ENCODE measurements at regions not wholly inside any gene's neighbourhood (a gene's known extent, or its start where the extent isn't known, plus 50 kb on each side); places are given as distances from the start of the nearest gene placed in this dataset.

DNA sequence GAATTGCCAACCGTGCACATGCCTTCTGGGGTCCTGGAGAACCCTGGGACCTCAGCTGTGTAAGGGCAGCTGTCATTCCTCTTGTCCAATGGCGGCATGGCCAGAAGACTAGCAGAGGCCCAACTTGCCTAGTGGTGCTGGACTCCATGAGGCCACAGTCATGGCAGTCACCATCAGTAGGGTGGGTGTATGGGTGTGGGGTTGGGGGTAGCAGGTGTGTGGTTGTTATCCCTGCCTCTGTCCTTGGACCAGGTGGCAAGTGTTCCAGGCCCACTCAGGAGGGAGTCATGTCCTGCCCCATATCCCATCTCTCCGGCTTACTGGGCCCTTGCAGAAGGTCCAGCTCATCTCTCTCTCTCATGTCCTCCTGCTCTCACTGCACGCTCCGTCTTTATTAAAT, 1596.2 kb downstream of the MRPL39 start:
- no peaks in the 10 kb centered on the region for H3K4me1 Mint-ChIP-seq (ENCODE audit: low read depth)
- H3K27me3 Mint-ChIP-seq (ENCODE audit: low read depth) = no peaks in the 10 kb centered on the region
- intact Hi-C loops (cut with micrococcal nuclease) = no loop called here
- H3K36me3 Mint-ChIP-seq (ENCODE audit: low read depth) = no peaks in the 10 kb centered on the region
- no peak for DNase-seq (ENCODE audit: low spot score)
- peaks cover 3% of the 10 kb centered on the region for H3K9me3 Mint-ChIP-seq
- H3K27ac Mint-ChIP-seq = no peak overlapping the region
- no peak overlapping the region for H3K4me3 Mint-ChIP-seq (ENCODE audit: low read depth)

DNA sequence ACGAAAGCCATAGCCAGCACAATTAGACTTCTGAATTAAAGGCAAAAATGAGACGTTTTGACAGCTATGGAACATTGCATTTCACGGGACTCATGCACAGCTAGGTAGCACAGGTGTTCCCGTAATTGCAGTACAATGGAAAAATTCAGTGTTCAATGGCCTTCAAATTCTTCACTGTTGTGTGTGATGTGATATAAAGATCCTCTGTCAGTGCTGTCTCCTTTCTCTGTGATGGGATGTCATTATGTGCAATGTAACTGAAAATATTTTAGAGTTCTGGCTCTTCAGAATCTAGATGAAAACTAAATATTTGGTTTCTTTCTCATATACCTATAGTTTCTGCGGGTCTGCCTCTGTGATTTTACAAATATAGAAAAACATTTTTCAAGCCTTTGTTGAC, 1599.7 kb downstream of the MRPL39 start:
- peaks cover 3% of the 10 kb centered on the region for H3K9me3 Mint-ChIP-seq
- no peak for DNase-seq (ENCODE audit: low spot score)
- H3K36me3 Mint-ChIP-seq (ENCODE audit: low read depth) = no peaks in the 10 kb centered on the region
- no peak overlapping the region for H3K27ac Mint-ChIP-seq
- no peak overlapping the region for H3K4me3 Mint-ChIP-seq (ENCODE audit: low read depth)
- H3K4me1 Mint-ChIP-seq (ENCODE audit: low read depth) = no peaks in the 10 kb centered on the region
- intact Hi-C loops (cut with micrococcal nuclease) = no loop called here
- H3K27me3 Mint-ChIP-seq (ENCODE audit: low read depth) = no peaks in the 10 kb centered on the region

DNA sequence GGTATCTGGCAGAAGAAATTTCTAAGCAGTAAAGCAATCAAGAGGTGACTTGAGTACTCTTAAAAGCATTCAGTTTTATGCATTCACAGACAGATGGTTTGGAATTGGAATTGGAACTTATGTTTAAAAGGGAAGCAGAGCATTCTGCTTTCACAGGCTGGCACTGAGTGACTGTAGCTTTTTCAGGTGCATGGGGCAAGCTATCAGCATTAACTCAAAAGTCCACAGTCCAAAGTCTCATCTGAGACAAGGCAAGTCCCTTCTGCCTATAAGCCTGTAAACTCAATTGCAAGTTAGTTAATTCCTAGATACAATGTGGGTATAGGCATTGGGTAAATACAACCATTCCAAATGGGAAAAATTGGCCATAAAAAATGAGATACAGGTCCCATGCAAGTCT, 1620.3 kb downstream of the MRPL39 start:
- Mint-ChIP-seq H3K36me3 (ENCODE audit: low read depth) (no peaks in the 10 kb centered on the region), H3K27ac (no peak overlapping the region), H3K9me3 (peaks cover 16% of the 10 kb centered on the region), H3K27me3 (ENCODE audit: low read depth) (peaks cover 1% of the 10 kb centered on the region), H3K4me3 (ENCODE audit: low read depth) (no peak overlapping the region), H3K4me1 (ENCODE audit: low read depth) (no peaks in the 10 kb centered on the region)
- intact Hi-C loops (cut with micrococcal nuclease) = no loop called here
- DNase-seq (ENCODE audit: low spot score) = no peak

DNA sequence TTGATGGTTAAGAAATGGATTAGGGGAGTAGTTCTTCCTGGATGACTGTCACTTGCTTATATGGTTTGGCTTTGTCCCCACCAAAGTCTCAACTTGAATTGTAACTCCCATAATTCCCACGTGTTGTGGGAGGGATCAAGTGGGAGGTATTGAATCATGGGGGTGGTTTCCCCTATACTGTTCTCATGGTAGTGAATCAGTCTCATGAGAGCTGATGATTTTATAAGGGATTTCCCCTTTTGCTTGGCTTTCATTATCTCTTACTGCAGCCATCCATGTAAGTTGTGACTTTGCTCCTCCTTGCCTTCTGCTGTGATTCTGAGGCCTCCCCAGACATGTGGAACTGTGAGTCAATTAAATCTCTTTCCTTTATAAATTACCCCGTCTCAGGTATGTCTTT, 1621.1 kb downstream of the MRPL39 start:
- no peaks in the 10 kb centered on the region for H3K36me3 Mint-ChIP-seq (ENCODE audit: low read depth)
- no peak overlapping the region for H3K4me3 Mint-ChIP-seq (ENCODE audit: low read depth)
- no peaks in the 10 kb centered on the region for H3K4me1 Mint-ChIP-seq (ENCODE audit: low read depth)
- intact Hi-C loops (cut with micrococcal nuclease) = no loop called here
- peaks cover 16% of the 10 kb centered on the region for H3K9me3 Mint-ChIP-seq
- DNase-seq (ENCODE audit: low spot score) = no peak
- no peaks in the 10 kb centered on the region for H3K27me3 Mint-ChIP-seq (ENCODE audit: low read depth)
- no peak overlapping the region for H3K27ac Mint-ChIP-seq

DNA sequence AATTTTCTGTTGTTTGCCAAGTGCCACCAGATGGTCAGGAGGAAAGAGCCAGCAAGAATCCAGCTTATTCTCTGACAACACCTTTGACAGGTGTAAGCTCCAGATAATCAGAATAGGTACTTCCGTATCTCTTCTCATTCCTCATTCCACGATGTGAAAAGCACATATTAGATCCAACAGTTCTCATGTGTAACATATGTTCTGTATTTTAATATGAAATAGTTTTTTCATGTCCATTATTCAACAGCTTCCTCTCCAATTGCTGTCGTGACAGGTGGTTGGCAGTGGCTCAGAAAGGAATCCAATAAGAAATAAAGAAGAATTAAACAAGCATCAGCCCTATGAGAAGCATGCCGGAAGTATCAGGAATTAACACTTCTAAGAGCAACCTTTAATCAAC, 1624.7 kb downstream of the MRPL39 start:
- no peak overlapping the region for H3K27ac Mint-ChIP-seq
- no peak overlapping the region for H3K4me3 Mint-ChIP-seq (ENCODE audit: low read depth)
- no peaks in the 10 kb centered on the region for H3K27me3 Mint-ChIP-seq (ENCODE audit: low read depth)
- H3K9me3 Mint-ChIP-seq = peaks cover 12% of the 10 kb centered on the region
- no peaks in the 10 kb centered on the region for H3K4me1 Mint-ChIP-seq (ENCODE audit: low read depth)
- DNase-seq (ENCODE audit: low spot score) = no peak
- no peaks in the 10 kb centered on the region for H3K36me3 Mint-ChIP-seq (ENCODE audit: low read depth)
- intact Hi-C loops (cut with micrococcal nuclease) = no loop called here

DNA sequence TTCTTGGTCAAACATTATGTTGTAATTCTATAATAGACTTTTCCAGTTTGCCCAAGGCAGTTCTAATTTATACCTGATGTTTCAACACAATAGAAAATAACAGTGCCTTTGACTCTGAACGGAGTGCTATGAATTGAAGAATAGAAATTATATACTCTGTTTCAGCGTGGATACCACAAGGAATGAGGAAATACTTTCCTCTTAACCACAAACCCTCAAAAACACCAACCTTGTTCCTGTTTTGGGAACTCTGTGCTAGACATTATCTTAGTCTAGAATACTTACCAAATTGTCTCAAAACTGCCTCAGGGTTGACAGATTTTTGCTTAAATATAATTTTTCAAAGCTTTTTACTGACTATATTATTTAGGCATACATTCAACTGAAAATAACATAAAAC, 1629.3 kb downstream of the MRPL39 start:
- intact Hi-C loops (cut with micrococcal nuclease) = no loop called here
- no peak overlapping the region for H3K4me3 Mint-ChIP-seq (ENCODE audit: low read depth)
- DNase-seq (ENCODE audit: low spot score) = no peak
- H3K27ac Mint-ChIP-seq = no peak overlapping the region
- peaks cover 3% of the 10 kb centered on the region for H3K4me1 Mint-ChIP-seq (ENCODE audit: low read depth)
- peaks cover 11% of the 10 kb centered on the region for H3K27me3 Mint-ChIP-seq (ENCODE audit: low read depth)
- no peaks in the 10 kb centered on the region for H3K9me3 Mint-ChIP-seq
- no peaks in the 10 kb centered on the region for H3K36me3 Mint-ChIP-seq (ENCODE audit: low read depth)

DNA sequence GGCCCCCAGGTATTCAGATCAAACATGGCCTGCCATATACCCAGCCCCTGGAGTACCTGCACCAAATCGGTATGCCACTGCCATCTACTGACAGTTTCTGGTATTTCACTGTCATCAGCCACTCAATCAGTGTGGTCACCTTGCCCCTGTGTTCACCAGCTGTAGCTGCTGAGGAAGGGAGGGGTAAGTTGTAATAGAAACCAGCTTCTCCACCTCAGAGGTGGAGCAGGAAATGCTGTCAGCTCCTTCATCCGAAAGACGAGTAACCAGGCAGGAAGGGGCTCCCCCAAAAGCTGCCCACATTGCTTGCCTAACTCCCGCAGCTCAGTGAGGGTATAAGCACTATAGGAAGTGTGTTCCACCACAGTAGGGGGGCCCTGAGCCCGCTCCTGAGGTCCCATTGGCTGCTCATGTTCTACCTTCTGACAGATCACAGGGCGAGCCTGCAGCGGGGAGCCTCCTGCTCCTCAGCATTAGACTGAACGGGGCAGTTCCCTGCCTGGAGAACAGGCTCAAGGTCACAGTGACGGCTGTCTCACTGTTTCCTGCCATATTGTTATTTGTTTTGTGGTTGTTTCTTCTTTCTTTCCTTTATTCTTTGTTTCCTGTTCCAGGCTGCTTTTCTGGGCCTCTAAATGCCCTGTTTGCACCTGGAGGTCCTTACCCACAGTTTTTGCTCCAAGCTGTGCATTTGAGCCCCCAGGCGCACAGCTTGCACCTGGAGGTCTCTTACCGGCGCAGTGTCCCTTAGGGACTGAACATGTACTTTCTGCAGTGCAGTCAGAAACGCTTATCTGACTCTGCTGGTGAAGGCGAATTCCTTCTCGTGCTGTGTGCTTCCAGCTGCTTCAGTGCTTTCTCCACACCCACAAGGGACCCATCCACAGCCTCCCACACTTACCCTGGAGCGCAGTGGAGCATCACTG, 1638.3 kb downstream of the MRPL39 start:
- Mint-ChIP-seq H3K36me3 (ENCODE audit: low read depth) (no peaks in the 10 kb centered on the region), H3K4me1 (ENCODE audit: low read depth) (peaks cover 16% of the 10 kb centered on the region), H3K4me3 (ENCODE audit: low read depth) (peak overlapping the region; percentile 38), H3K27ac (peak overlapping the region; percentile 67), H3K9me3 (no peaks in the 10 kb centered on the region), H3K27me3 (ENCODE audit: low read depth) (peaks cover 14% of the 10 kb centered on the region)
- intact Hi-C loops (cut with micrococcal nuclease) = loop anchor here (1.0 kb wide), 1 partner anchor 115 kb away; no protein-coding TSS in a partner anchor
- DNase-seq (ENCODE audit: low spot score) = peak; percentile 83

DNA sequence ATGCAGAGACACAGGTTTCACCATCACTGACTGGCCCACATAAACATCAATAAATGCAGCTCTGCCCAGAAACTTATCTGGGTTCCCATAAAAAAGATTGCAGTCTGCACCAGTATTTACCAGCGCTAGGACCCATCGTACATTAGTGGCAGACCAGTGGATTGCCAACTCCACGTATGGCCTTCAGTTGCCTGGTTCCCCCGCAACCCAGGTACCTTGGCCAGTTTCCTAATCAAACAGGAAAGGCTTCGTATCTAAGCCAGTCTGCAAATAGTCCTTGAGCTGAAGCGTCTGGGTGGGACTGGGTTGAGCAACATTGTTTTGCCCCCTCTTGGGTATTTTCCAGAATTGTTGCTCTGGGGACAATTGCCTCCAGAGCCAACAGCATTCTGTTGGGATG, 1639.3 kb downstream of the MRPL39 start:
- no peak for DNase-seq (ENCODE audit: low spot score)
- intact Hi-C loops (cut with micrococcal nuclease) = loop anchor here (1.0 kb wide), 1 partner anchor 114 kb away; no protein-coding TSS in a partner anchor
- Mint-ChIP-seq H3K36me3 (ENCODE audit: low read depth) (no peaks in the 10 kb centered on the region), H3K9me3 (no peaks in the 10 kb centered on the region), H3K4me1 (ENCODE audit: low read depth) (peaks cover 16% of the 10 kb centered on the region), H3K4me3 (ENCODE audit: low read depth) (no peak overlapping the region), H3K27ac (no peak overlapping the region), H3K27me3 (ENCODE audit: low read depth) (peaks cover 11% of the 10 kb centered on the region)

DNA sequence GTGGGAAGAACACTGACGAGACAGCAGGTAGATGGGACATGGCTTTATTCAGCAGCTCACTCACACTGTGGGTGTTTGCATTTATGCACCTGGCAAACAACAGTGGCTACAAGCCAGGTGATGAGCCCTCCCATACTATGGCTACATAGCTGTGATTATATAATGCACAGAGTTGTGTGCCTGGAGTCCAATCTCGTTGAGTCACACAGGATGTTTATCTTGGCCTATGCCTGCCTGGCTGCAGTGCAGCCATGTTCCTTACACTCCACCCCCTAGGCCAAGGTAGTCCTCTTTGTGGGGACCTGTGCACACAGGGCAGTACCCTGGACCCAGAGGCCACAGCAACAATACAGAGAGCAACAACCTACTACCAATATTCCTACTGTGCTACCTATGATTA, 1643.8 kb downstream of the MRPL39 start:
- H3K27ac Mint-ChIP-seq = no peak overlapping the region
- H3K36me3 Mint-ChIP-seq (ENCODE audit: low read depth) = no peaks in the 10 kb centered on the region
- no peak overlapping the region for H3K4me3 Mint-ChIP-seq (ENCODE audit: low read depth)
- H3K27me3 Mint-ChIP-seq (ENCODE audit: low read depth) = peaks cover 3% of the 10 kb centered on the region
- H3K9me3 Mint-ChIP-seq = no peaks in the 10 kb centered on the region
- no peak for DNase-seq (ENCODE audit: low spot score)
- intact Hi-C loops (cut with micrococcal nuclease) = no loop called here
- H3K4me1 Mint-ChIP-seq (ENCODE audit: low read depth) = peaks cover 6% of the 10 kb centered on the region

DNA sequence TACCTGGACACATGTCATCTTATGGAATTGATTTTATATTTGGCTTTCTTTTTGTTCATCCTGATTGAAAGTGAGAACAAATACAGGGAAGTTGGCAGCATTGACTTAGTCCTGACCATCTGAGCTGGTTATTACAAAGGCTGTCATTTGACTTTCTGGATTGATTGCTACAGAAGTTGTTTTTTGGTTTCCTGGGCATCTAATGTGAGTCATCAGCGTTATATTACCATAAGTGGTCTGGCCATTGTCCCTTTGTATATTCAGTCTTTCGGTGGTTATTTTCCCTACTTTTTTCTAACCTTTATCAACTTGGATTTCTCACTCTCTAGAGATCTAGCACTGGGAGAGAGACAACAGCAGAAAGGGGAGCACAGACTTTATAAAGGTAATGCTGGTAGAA, 1646.5 kb downstream of the MRPL39 start:
- DNase-seq (ENCODE audit: low spot score) = no peak
- no peak overlapping the region for H3K27ac Mint-ChIP-seq
- peaks cover 5% of the 10 kb centered on the region for H3K4me1 Mint-ChIP-seq (ENCODE audit: low read depth)
- H3K27me3 Mint-ChIP-seq (ENCODE audit: low read depth) = peaks cover 3% of the 10 kb centered on the region
- intact Hi-C loops (cut with micrococcal nuclease) = no loop called here
- no peaks in the 10 kb centered on the region for H3K9me3 Mint-ChIP-seq
- no peaks in the 10 kb centered on the region for H3K36me3 Mint-ChIP-seq (ENCODE audit: low read depth)
- H3K4me3 Mint-ChIP-seq (ENCODE audit: low read depth) = no peak overlapping the region

DNA sequence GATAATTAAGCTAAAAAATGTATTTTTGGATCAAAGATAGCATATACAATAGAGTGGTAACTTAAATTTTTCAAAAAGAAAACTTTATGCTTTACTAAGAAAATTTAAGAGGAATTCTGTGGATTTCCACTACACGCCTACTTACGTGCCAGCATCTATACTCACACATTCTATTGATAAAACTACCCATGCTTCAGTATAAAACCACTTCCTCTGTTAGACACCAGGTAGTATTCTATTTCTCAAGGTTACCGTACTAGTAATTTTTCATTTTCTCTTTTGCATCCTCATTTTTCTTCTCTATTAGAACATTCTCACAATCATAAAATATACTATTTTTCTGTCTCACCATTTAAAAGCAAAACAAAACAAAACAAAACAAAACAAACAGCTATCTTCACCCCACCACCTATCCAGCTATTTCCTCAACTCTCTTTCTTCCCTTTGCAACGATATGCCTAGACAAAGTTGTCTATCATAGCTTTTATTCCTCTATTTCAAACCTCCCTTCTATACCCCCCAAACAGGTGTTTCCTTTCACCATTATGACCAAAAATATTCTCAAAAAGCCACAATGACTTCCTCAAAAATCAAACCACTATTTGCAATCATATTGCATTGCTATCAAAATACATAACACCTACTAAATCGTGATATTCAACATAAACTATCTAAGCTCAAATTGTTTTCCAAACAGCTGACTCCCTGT, 1652.0 kb downstream of the MRPL39 start:
- H3K27ac Mint-ChIP-seq = peak overlapping the region; percentile 29
- no peaks in the 10 kb centered on the region for H3K9me3 Mint-ChIP-seq
- H3K36me3 Mint-ChIP-seq (ENCODE audit: low read depth) = no peaks in the 10 kb centered on the region
- peaks cover 24% of the 10 kb centered on the region for H3K4me1 Mint-ChIP-seq (ENCODE audit: low read depth)
- no peak for DNase-seq (ENCODE audit: low spot score)
- intact Hi-C loops (cut with micrococcal nuclease) = no loop called here
- H3K27me3 Mint-ChIP-seq (ENCODE audit: low read depth) = peaks cover 5% of the 10 kb centered on the region
- H3K4me3 Mint-ChIP-seq (ENCODE audit: low read depth) = peak overlapping the region; percentile 27

DNA sequence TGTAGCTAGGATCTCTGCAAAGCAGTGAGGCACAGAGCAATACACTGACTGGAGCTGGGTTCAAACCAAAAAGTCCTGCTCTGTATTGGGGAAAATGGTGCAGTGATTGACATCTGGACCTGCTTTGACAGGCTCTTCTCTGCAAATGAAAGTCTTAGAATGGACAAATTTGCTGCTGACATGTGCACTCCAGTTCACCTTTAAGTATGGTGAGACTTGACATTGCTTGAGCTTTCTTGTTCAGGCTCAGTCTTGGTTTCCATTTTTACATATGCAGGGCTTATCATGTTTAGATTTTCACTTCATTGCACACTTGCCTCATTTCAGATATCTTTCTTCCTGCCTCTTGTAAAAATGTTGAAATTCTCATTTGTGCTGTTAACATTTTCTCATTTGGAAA, 1655.0 kb downstream of the MRPL39 start:
- Mint-ChIP-seq H3K27ac (no peak overlapping the region), H3K9me3 (no peaks in the 10 kb centered on the region), H3K36me3 (ENCODE audit: low read depth) (no peaks in the 10 kb centered on the region), H3K4me1 (ENCODE audit: low read depth) (peaks cover 37% of the 10 kb centered on the region), H3K27me3 (ENCODE audit: low read depth) (peaks cover 1% of the 10 kb centered on the region), H3K4me3 (ENCODE audit: low read depth) (no peak overlapping the region)
- no peak for DNase-seq (ENCODE audit: low spot score)
- intact Hi-C loops (cut with micrococcal nuclease) = no loop called here

DNA sequence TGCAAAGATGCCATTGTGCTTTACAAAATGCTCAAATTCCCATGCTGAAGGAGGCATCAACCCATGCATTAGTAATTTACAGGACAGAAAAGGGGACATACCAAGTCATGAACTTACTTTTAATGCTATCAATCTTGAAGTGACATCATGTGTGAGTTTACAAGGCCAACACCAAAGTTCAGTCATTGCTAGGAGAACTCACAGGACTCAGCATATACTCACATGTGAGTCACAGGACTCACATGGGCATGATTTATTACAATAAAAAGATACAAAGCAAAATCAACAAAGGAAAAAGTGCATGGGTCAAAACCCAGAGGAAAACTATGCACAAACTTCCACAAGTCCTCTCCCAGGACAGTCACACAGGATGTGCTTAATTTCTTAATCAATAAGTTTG, 1656.0 kb downstream of the MRPL39 start:
- Mint-ChIP-seq H3K4me1 (ENCODE audit: low read depth) (peaks cover 34% of the 10 kb centered on the region), H3K27ac (no peak overlapping the region), H3K27me3 (ENCODE audit: low read depth) (peaks cover 1% of the 10 kb centered on the region), H3K9me3 (no peaks in the 10 kb centered on the region), H3K4me3 (ENCODE audit: low read depth) (no peak overlapping the region), H3K36me3 (ENCODE audit: low read depth) (no peaks in the 10 kb centered on the region)
- intact Hi-C loops (cut with micrococcal nuclease) = no loop called here
- DNase-seq (ENCODE audit: low spot score) = no peak
